GM12878 (cell line): ENCODE measurements at regions not wholly inside any gene's neighbourhood (a gene's known extent, or its start where the extent isn't known, plus 50 kb on each side); places are given as distances from the start of the nearest gene placed in this dataset.

Experiments
- ATAC-seq: fragments of 200-7000 bp; cut with Tn5 transposase; 3 replicates; pipeline ENCODE4 v1.9.1; 2020; ENCODE audit warnings: mild to moderate bottlenecking, moderate library complexity
- BruUV-seq: library from RNA; stranded (reverse); fragments of 400-500 nt; replicated peaks from 2 replicates; lab custom pipeline; 2021; lab: Mats Ljungman, UMichigan
- CTCF ChIA-PET: fragments of 300-600 bp; sonication (Branson Sonifier 250); formaldehyde crosslinking; extraction: SDS; loops from one replicate; lab custom pipeline; 2021; ENCODE audit warnings: inconsistent platforms; lab: Yijun Ruan, JAX
- POLR2A ChIA-PET: fragments of 350-600 bp; formaldehyde crosslinking; extraction: SDS; loops from one replicate; lab custom pipeline; 2021; ENCODE audit warnings: inconsistent platforms; lab: Charles Lee
- RAD21 ChIA-PET: fragments of 300-600 bp; sonication (Branson Sonifier 250); formaldehyde crosslinking; loops from one replicate; lab custom pipeline; 2023; ENCODE audit warnings: antibody characterized with exemption; ENCODE audit not compliant: unreplicated experiment; lab: Charles Lee
- SMC1A ChIA-PET: fragments of 300-600 bp; sonication (Branson Sonifier 250); formaldehyde crosslinking; loops from one replicate; lab custom pipeline; 2023; ENCODE audit not compliant: unreplicated experiment, uncharacterized antibody; lab: Charles Lee
- DNase-seq: peaks from one replicate; pipeline ENCODE4 v3.0.0-alpha.2; 2011; ENCODE audit warnings: low read depth, low spot score
- FAIRE-seq: peaks from 3 replicates; lab custom pipeline; 2011; peaks lifted over from hg19 to GRCh38; lab: Jason Lieb, UNC
- H2AFZ ChIP-seq: 2 replicates; pipeline ENCODE4 v1.6.0; 2011; ENCODE audit warnings: low read depth, low read length, control low read depth; ENCODE audit not compliant: control insufficient read depth
- H3K27ac ChIP-seq: 2 replicates; pipeline ENCODE4 v1.5.1; 2011; ENCODE audit warnings: control low read depth; ENCODE audit not compliant: control insufficient read depth, insufficient read depth
- H3K27me3 ChIP-seq, 2 experiments: replicated peaks in 1 of 2; 2 replicates each; pipeline versions ENCODE4 v1.6.0 to v1.6.1; 2011; ENCODE audit warnings: low read length in 1 of 2; ENCODE audit not compliant: control insufficient read depth in 2 of 2, insufficient read depth in 2 of 2
- H3K36me3 ChIP-seq, 2 experiments: 2 replicates each; pipeline ENCODE4 v1.5.1; 2011; ENCODE audit warnings: low read length in 1 of 2; ENCODE audit not compliant: control insufficient read depth in 2 of 2, insufficient read depth in 2 of 2
- H3K4me1 ChIP-seq: 2 replicates; pipeline ENCODE4 v1.6.1; 2011; ENCODE audit warnings: mild to moderate bottlenecking, low read length, moderate library complexity, mixed read lengths; ENCODE audit not compliant: control insufficient read depth, insufficient read depth
- H3K4me2 ChIP-seq: 2 replicates; pipeline ENCODE4 v1.6.0; 2011; ENCODE audit warnings: control low read depth; ENCODE audit not compliant: control insufficient read depth, insufficient read depth
- H3K4me3 ChIP-seq: fragments of 200-600 bp; sonication (generic); 2 replicates; pipeline ENCODE4 v1.5.1; 2016
- H3K79me2 ChIP-seq: 2 replicates; pipeline ENCODE4 v1.6.0; 2011; ENCODE audit warnings: low read length; ENCODE audit not compliant: control insufficient read depth, insufficient read depth
- H3K9ac ChIP-seq: 2 replicates; pipeline ENCODE4 v1.8.0; 2011; ENCODE audit warnings: low read length, control low read depth, mixed read lengths; ENCODE audit not compliant: control insufficient read depth, insufficient read depth
- H3K9me3 ChIP-seq: replicated peaks from 3 replicates; pipeline ENCODE4 v1.5.1; 2011; ENCODE audit warnings: mild to moderate bottlenecking, low read length; ENCODE audit not compliant: control insufficient read depth, insufficient read depth
- H4K20me1 ChIP-seq: 2 replicates; pipeline ENCODE4 v1.6.0; 2011; ENCODE audit not compliant: control insufficient read depth, insufficient read depth
- BRCA1 ChIP-seq: IDR thresholded peaks from 2 replicates; pipeline ENCODE4 v1.6.1; 2011; ENCODE audit warnings: low read depth, low read length, improper control_type of control experiment
- EGR1 ChIP-seq, 2 experiments: IDR thresholded peaks; 1 replicate in 1 of 2; 2 replicates in 1 of 2; pipeline ENCODE4 v1.6.1; 2011 to 2012; ENCODE audit warnings: low read depth in 2 of 2, low read length in 2 of 2, borderline replicate concordance in 1 of 2, mild to moderate bottlenecking in 1 of 2, moderate library complexity in 1 of 2
- EZH2 ChIP-seq: IDR thresholded peaks from 2 replicates; pipeline ENCODE4 v1.6.1; 2012; ENCODE audit warnings: low read depth, mild to moderate bottlenecking, control low read depth, inconsistent platforms, low read length, borderline replicate concordance; ENCODE audit not compliant: control insufficient read depth
- HDAC2 ChIP-seq: fragments of 200-600 bp; sonication (generic); IDR thresholded peaks from 2 replicates; pipeline ENCODE4 v1.6.1; 2017
- IRF4 ChIP-seq: IDR thresholded peaks from 2 replicates; pipeline ENCODE4 v1.6.1; 2011; ENCODE audit warnings: low read depth, low read length
- KDM1A ChIP-seq: fragments of 200-600 bp; sonication (generic); IDR thresholded peaks from 2 replicates; pipeline ENCODE4 v1.6.1; 2016; ENCODE audit warnings: borderline replicate concordance
- KLF5 ChIP-seq: fragments of 450-650 bp; IDR thresholded peaks from 2 replicates; pipeline ENCODE4 v1.6.1; 2014; ENCODE audit warnings: mild to moderate bottlenecking; ENCODE audit not compliant: partially characterized antibody
- MYB ChIP-seq: fragments of 150-350 bp; IDR thresholded peaks from 2 replicates; pipeline ENCODE4 v1.6.1; 2014; ENCODE audit warnings: mild to moderate bottlenecking, low read depth, low read length, borderline replicate concordance
- NBN ChIP-seq: fragments of 450-650 bp; IDR thresholded peaks from 2 replicates; pipeline ENCODE4 v1.6.1; 2016
- NFXL1 ChIP-seq: fragments of 450-650 bp; IDR thresholded peaks from 2 replicates; pipeline ENCODE4 v1.6.1; 2017; ENCODE audit warnings: antibody characterized with exemption, mild to moderate bottlenecking, borderline replicate concordance
- SPI1 ChIP-seq: IDR thresholded peaks from 2 replicates; pipeline ENCODE4 v1.6.1; 2011; ENCODE audit warnings: low read depth, mild to moderate bottlenecking, low read length, moderate library complexity, borderline replicate concordance; ENCODE audit not compliant: insufficient read depth
- SRF ChIP-seq, 2 experiments: IDR thresholded peaks; 2 replicates each; pipeline ENCODE4 v1.6.1; 2011; ENCODE audit warnings: low read depth in 2 of 2, low read length in 2 of 2, mild to moderate bottlenecking in 1 of 2, moderate library complexity in 1 of 2
- WGBS: methylation state at CpG from one replicate; pipeline ENCODE4 v1.1.6; 2016; ENCODE audit warnings: low lambda C conversion rate; ENCODE audit not compliant: insufficient replicate concordance, insufficient coverage; ENCODE audit errors: missing lambda C conversion rate; 5-methylcytosine and 5-hydroxymethylcytosine counted together
- in situ Hi-C: fragments of 300-500 bp; cut with MboI; formaldehyde crosslinking; loops from 9 replicates; pipeline ENCODE4 v1.14.3; 2018; ENCODE audit warnings: mixed read lengths
- intact Hi-C: fragments of 100-400 bp; cut with micrococcal nuclease; formaldehyde crosslinking; loops from one replicate; pipeline ENCODE4 v1.14.2; 2022; ENCODE audit not compliant: unreplicated experiment
- TF ChIP-seq, protein P1 (sequence below): IDR thresholded peaks from 2 replicates; pipeline ENCODE4 v1.6.1; 2011; ENCODE audit warnings: low read depth, low read length, improper control_type of control experiment, borderline replicate concordance
- TF ChIP-seq, protein P2 (sequence below): fragments of 450-650 bp; formaldehyde crosslinking; IDR thresholded peaks from 2 replicates; pipeline ENCODE4 v1.4.0; 2020; ENCODE audit warnings: mild to moderate bottlenecking, moderate library complexity
- TF ChIP-seq, protein P3 (sequence below): fragments of 150-350 bp; IDR thresholded peaks from 2 replicates; pipeline ENCODE4 v1.6.1; 2014; ENCODE audit warnings: mild to moderate bottlenecking, low read depth, low read length
- TF ChIP-seq, protein P4 (sequence below): fragments of 450-650 bp; IDR thresholded peaks from 2 replicates; pipeline ENCODE4 v1.6.1; 2018; ENCODE audit warnings: mild to moderate bottlenecking, low read depth, moderate library complexity; ENCODE audit not compliant: partially characterized antibody

DNA sequence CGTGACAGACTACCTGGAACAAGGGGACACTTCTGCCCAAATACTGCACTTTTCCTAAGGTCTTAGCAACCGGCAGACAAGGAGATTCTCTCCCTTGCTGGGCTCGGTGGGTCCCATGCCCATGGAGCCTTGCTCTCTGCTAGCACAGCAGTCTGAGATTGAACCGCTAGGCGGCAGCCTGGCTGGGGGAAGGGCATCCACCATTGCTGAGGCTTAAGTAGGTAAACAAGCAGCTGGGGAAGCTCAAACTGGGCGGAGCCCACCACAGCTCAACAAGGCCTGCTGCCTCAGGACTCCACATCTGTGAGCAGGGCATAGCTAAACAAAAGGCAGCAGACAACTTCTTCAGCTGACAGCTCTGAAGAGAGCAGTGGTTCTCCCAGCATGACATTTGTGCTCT lies 87.8 kb upstream of the ASCC3 start (continued):
- TF ChIP-seq BRCA1 (no peak), MYB (no peak)

DNA sequence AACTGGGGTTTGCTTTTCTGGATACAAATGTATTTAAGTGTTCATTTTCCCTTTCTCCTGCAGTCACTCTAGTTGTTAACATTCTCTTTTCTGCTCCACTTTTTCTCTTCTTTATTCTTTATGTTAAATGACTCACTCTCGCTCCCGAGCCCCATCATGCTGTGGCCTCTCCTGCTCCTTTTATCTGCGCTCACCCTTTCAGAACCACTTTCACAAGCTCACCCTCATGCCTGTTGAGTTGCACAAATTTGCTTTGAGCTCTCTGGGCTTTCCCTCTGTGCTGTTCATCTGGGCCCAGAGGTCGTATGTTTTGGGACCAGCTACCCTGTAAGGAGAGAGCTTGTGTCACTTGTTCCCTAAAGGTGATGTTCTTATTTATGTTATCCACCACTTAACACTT lies 98.1 kb upstream of the ASCC3 start:
- POLR2A ChIA-PET = no interaction called here
- H3K4me2 ChIP-seq = no peak overlapping the region
- 26% methylated on average over 4 of the region's 4 CpGs for WGBS
- RAD21 ChIA-PET = no interaction called here
- H3K9ac ChIP-seq = no peak overlapping the region
- no peak overlapping the region for H3K27ac ChIP-seq
- no peaks in the 10 kb centered on the region for H3K4me1 ChIP-seq
- no peak overlapping the region for H3K4me3 ChIP-seq
- DNase-seq (no peak), FAIRE-seq (no peak), ATAC-seq (no peak)
- CTCF ChIA-PET = no interaction called here
- H4K20me1 ChIP-seq = no peaks in the 10 kb centered on the region
- H3K36me3 ChIP-seq = no peaks in the 10 kb centered on the region
- H3K79me2 ChIP-seq = no peaks in the 10 kb centered on the region
- intact Hi-C loops = no loop called here
- in situ Hi-C loops = no loop called here
- SMC1A ChIA-PET = no interaction called here
- no peaks in the 10 kb centered on the region for H3K9me3 ChIP-seq
- H3K27me3 ChIP-seq = no peaks in the 10 kb centered on the region
- no peak overlapping the region for H2AFZ ChIP-seq
- no TSS peak for BruUV-seq
- TF ChIP-seq IRF4 (no peak), SPI1 (no peak), NBN (no peak), HDAC2 (no peak), KLF5 (no peak), KDM1A (no peak), NFXL1 (no peak), EZH2 (no peak), SRF (IDR thresholded peaks at IDR 0.05; ENCODE audit: low read depth in 2 of 2, low read length in 2 of 2) (no peak), EGR1 (IDR thresholded peaks at IDR 0.05; ENCODE audit: borderline replicate concordance in 1 of 2, low read depth in 2 of 2, low read length in 2 of 2) (no peak)
- TF ChIP-seq, protein P1, sequence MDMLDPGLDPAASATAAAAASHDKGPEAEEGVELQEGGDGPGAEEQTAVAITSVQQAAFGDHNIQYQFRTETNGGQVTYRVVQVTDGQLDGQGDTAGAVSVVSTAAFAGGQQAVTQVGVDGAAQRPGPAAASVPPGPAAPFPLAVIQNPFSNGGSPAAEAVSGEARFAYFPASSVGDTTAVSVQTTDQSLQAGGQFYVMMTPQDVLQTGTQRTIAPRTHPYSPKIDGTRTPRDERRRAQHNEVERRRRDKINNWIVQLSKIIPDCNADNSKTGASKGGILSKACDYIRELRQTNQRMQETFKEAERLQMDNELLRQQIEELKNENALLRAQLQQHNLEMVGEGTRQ = no peak
- TF ChIP-seq, protein P2, sequence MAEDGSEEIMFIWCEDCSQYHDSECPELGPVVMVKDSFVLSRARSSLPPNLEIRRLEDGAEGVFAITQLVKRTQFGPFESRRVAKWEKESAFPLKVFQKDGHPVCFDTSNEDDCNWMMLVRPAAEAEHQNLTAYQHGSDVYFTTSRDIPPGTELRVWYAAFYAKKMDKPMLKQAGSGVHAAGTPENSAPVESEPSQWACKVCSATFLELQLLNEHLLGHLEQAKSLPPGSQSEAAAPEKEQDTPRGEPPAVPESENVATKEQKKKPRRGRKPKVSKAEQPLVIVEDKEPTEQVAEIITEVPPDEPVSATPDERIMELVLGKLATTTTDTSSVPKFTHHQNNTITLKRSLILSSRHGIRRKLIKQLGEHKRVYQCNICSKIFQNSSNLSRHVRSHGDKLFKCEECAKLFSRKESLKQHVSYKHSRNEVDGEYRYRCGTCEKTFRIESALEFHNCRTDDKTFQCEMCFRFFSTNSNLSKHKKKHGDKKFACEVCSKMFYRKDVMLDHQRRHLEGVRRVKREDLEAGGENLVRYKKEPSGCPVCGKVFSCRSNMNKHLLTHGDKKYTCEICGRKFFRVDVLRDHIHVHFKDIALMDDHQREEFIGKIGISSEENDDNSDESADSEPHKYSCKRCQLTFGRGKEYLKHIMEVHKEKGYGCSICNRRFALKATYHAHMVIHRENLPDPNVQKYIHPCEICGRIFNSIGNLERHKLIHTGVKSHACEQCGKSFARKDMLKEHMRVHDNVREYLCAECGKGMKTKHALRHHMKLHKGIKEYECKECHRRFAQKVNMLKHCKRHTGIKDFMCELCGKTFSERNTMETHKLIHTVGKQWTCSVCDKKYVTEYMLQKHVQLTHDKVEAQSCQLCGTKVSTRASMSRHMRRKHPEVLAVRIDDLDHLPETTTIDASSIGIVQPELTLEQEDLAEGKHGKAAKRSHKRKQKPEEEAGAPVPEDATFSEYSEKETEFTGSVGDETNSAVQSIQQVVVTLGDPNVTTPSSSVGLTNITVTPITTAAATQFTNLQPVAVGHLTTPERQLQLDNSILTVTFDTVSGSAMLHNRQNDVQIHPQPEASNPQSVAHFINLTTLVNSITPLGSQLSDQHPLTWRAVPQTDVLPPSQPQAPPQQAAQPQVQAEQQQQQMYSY (CRISPR knock-in tag) = no peak
- TF ChIP-seq, protein P3, sequence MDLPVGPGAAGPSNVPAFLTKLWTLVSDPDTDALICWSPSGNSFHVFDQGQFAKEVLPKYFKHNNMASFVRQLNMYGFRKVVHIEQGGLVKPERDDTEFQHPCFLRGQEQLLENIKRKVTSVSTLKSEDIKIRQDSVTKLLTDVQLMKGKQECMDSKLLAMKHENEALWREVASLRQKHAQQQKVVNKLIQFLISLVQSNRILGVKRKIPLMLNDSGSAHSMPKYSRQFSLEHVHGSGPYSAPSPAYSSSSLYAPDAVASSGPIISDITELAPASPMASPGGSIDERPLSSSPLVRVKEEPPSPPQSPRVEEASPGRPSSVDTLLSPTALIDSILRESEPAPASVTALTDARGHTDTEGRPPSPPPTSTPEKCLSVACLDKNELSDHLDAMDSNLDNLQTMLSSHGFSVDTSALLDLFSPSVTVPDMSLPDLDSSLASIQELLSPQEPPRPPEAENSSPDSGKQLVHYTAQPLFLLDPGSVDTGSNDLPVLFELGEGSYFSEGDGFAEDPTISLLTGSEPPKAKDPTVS = no peak
- TF ChIP-seq, protein P4, sequence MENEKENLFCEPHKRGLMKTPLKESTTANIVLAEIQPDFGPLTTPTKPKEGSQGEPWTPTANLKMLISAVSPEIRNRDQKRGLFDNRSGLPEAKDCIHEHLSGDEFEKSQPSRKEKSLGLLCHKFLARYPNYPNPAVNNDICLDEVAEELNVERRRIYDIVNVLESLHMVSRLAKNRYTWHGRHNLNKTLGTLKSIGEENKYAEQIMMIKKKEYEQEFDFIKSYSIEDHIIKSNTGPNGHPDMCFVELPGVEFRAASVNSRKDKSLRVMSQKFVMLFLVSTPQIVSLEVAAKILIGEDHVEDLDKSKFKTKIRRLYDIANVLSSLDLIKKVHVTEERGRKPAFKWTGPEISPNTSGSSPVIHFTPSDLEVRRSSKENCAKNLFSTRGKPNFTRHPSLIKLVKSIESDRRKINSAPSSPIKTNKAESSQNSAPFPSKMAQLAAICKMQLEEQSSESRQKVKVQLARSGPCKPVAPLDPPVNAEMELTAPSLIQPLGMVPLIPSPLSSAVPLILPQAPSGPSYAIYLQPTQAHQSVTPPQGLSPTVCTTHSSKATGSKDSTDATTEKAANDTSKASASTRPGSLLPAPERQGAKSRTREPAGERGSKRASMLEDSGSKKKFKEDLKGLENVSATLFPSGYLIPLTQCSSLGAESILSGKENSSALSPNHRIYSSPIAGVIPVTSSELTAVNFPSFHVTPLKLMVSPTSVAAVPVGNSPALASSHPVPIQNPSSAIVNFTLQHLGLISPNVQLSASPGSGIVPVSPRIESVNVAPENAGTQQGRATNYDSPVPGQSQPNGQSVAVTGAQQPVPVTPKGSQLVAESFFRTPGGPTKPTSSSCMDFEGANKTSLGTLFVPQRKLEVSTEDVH = no peak
